Epithelial cell of proximal tubule (primary cell): ENCODE measurements at regions not wholly inside any gene's neighbourhood (a gene's known extent, or its start where the extent isn't known, plus 50 kb on each side); places are given as distances from the start of the nearest gene placed in this dataset.

Source experiments
- DNase-seq: peaks from one replicate; pipeline ENCODE4 v3.0.0-alpha.2; 2011; ENCODE audit warnings: low read depth
- H3K4me3 ChIP-seq: 2 replicates; pipeline ENCODE4 v1.5.1; 2011; ENCODE audit warnings: low read depth, mild to moderate bottlenecking, low read length
- CTCF ChIP-seq: conservative IDR thresholded peaks from 2 replicates; pipeline ENCODE4 v1.5.1; 2012; ENCODE audit warnings: low read depth, mild to moderate bottlenecking, low read length

- H3K4me3 ChIP-seq, result no peak overlapping the region
- TF ChIP-seq CTCF, result no peak
- no peak for DNase-seq
Measured at GRCh38 chr17:72365857-72366414, 245.1 kb downstream of the SOX9 start.

- no peak for DNase-seq
- no peak for TF ChIP-seq CTCF
- H3K4me3 ChIP-seq, result no peak overlapping the region
Measured at GRCh38 chr17:72366626-72367025, 245.8 kb downstream of the SOX9 start.

- no peak for DNase-seq
- no peak overlapping the region for H3K4me3 ChIP-seq
Measured at GRCh38 chr17:72368191-72368590, 247.4 kb downstream of the SOX9 start.

GRCh38 chr17:72369366-72369765 lies 248.5 kb downstream of the SOX9 start:
- TF ChIP-seq CTCF, result no peak
- no peak for DNase-seq

More at GRCh38 chr17:72368191-72368590, 247.4 kb downstream of the SOX9 start:
- TF ChIP-seq CTCF, result no peak

GRCh38 chr17:72370819-72371218 lies 250.0 kb downstream of the SOX9 start:
- no peak for DNase-seq
- H3K4me3 ChIP-seq, result no peak overlapping the region
- TF ChIP-seq CTCF, result no peak

More at GRCh38 chr17:72369366-72369765, 248.5 kb downstream of the SOX9 start:
- H3K4me3 ChIP-seq, result no peak overlapping the region

GRCh38 chr17:72372185-72372584 lies 251.4 kb downstream of the SOX9 start:
- no peak for TF ChIP-seq CTCF
- no peak overlapping the region for H3K4me3 ChIP-seq
- no peak for DNase-seq
